Fibroblast of mammary gland (primary cell): ENCODE measurements at regions not wholly inside any gene's neighbourhood (a gene's known extent, or its start where the extent isn't known, plus 50 kb on each side); places are given as distances from the start of the nearest gene placed in this dataset.
"Not testable (repeated sequence)": the region's sequence is repeated elsewhere in the genome, so short reads cannot be mapped to it uniquely, and the experiment has no call there.

ENCODE experiments used
- DNase-seq: peaks from one replicate; pipeline ENCODE4 v3.0.0-alpha.2; 2010; ENCODE audit warnings: low read depth
- H3K4me3 ChIP-seq: 2 replicates; pipeline ENCODE4 v1.5.1; 2011; ENCODE audit warnings: low read depth, mild to moderate bottlenecking, low read length, moderate library complexity; ENCODE audit not compliant: control insufficient read depth
- TF ChIP-seq, protein P1 (sequence below): conservative IDR thresholded peaks from 2 replicates; pipeline ENCODE4 v1.5.1; 2011; ENCODE audit warnings: low read depth, low read length, inconsistent platforms; ENCODE audit not compliant: control insufficient read depth, insufficient read depth

DNA sequence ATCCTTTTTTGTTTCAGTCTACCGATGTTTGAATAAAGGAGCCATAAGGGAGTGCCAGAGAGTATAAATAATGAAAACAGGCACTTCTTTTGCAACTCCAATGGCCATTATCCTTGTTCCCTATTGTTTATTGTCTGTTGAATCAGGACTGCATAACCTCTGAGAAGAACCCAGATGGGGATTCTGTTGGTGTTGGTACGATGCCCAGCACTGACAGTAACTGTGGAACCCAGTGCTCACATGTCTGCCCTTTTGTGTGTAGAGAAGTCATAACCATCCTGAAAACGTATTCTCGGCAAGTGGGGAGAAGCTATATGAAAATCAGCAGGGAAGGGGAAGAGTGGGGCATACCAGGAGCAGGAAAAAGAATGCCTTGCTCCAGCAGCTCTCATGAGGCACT, 195.1 kb upstream of the EDNRA start:
- TF ChIP-seq, protein P1, sequence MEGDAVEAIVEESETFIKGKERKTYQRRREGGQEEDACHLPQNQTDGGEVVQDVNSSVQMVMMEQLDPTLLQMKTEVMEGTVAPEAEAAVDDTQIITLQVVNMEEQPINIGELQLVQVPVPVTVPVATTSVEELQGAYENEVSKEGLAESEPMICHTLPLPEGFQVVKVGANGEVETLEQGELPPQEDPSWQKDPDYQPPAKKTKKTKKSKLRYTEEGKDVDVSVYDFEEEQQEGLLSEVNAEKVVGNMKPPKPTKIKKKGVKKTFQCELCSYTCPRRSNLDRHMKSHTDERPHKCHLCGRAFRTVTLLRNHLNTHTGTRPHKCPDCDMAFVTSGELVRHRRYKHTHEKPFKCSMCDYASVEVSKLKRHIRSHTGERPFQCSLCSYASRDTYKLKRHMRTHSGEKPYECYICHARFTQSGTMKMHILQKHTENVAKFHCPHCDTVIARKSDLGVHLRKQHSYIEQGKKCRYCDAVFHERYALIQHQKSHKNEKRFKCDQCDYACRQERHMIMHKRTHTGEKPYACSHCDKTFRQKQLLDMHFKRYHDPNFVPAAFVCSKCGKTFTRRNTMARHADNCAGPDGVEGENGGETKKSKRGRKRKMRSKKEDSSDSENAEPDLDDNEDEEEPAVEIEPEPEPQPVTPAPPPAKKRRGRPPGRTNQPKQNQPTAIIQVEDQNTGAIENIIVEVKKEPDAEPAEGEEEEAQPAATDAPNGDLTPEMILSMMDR: no peak
- peak; percentile 39 for DNase-seq
- no peak overlapping the region for H3K4me3 ChIP-seq

DNA sequence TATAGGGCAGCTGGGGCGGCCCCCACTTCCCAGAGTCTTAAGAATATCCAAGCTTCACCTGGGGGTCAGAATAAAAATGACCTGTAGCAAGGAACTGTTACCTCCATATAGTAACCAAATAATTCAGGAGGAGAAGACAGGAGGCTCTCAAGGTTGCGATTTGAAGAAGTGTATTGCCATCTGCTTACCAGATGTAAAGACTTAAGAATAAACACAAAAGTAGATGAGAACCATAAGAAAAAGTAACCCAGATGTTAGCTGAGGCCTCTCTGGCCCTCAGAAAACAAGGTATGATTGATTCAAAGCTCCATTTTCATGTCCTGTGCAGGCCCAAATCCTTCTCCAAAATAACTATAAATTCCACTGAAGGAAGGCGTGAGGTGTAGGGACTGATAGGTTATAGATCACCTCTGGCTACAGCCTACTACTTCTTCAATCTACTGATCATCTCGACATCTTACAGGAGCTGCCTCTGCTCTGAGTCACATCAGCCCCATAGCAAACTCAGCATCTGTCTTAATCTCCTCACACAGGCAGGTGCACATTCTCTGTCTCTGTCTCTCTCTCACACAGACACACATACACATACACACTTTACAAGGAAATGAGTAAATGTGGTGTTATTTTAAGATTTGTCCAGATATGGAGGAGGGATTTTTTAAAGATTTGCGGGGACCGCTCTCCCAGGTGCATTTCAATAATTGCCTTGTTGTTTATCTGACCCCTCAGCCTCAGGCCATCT, 193.9 kb upstream of the EDNRA start:
- DNase-seq: no peak
- no peak overlapping the region for H3K4me3 ChIP-seq
- TF ChIP-seq, protein P1: no peak

DNA sequence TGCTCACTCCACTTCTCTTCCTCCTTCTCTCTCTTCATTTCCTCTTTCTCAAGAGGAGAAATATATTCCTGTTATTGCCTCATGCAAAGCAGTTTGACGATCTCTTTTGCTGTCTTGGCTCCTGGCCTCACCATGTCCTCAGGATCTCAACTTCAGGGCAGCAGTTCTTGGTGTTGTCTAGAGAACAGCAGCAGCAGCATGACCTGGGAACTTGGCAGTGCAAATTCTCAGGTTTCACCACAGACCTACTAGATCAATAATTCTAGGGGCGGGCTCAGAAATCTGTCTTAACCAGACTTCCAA, 193.4 kb upstream of the EDNRA start:
- TF ChIP-seq, protein P1: no peak
- DNase-seq: no peak
- no peak overlapping the region for H3K4me3 ChIP-seq

DNA sequence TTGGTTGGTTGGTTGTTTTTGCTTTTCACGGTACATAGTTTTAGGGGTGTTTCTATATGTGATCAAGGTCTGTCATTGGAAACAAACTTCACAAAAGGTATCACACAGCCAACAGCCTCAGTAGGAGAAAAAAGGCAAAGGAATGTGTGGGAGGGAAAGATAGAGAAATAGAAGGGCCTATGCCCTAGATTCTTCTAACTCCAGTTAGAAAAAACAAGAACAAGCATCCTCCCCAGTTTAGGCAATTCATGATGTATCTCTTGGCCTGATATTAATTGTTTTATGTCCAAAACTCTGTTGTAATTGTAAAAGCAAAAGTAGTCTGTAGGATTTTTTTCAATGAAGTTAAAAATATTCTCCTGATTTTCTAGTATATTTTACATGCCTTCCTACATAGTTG, 192.4 kb upstream of the EDNRA start:
- H3K4me3 ChIP-seq: no peak overlapping the region
- no peak for DNase-seq
- TF ChIP-seq, protein P1: no peak

DNA sequence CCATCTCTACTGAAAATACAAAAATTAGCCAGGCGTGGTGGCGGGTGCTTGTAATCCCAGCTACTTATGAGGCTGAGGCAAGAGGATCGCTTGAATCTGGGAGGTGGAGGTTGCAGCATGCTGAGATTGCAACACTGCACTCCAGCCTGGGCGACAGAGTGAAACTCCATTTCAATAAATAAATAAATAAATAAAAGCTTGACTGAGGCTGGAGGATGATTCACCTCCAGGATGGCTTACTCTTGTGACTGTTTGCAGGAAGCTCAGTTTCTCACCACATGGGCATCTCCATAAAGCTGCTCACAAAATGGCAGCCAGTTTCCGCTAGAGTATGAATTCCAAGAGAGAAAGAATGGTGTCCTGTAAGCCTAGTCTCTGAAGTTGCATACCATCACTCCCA, 191.7 kb upstream of the EDNRA start:
- peak; percentile 16 for DNase-seq
- no peak overlapping the region for H3K4me3 ChIP-seq
- TF ChIP-seq, protein P1: no peak

DNA sequence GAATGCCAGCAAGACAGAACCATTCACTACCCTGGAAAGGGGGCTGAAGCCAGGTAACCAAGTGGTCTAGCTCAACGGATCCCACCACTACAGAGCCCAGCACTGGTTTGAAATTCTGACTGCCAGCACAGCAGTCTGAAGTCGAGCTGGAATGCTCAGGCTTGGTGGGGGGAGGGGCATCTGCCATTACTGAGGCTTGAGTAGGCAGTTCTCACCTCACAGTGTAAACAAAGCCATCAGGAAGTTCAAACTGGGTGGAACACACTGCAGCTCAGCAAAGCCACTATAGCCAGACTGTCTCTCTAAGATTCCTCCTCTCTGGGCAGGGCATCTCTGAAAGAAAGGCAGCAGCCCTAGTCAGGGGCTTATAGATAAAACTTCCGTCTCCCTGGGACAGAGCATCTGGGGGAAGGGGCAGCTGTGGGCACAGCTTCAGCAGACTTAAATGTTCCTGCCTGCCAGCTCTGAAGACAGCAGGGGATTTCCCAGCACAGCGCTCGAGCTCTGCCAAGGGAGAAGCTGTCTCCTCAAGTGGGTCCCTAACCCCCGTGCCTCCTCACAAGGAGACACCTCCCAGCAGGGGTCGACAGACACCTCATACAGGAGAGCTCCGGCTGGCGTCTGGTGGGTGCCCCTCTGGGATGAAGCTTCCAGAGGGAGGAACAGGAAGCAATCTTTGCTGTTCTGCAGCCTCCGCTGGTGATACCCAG, 188.1 kb upstream of the EDNRA start:
- DNase-seq, H3K4me3 ChIP-seq: not testable (repeated sequence)

DNA sequence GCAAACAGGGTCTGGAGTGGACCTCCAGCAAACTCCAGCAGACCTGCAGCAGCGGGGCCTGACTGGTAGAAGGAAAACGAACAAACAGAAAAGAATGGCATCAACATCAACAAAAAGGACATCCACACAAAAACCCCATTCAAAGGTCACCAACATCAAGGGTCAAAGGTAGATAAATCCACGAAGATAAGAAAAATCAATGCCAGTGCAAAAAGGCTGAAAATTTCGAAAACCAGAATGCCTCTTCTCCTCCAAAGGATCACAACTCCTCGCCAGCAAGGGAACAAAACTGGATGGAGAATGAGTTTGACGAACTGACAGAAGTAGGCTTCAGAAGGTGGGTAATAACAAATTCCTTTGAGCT, 187.6 kb upstream of the EDNRA start:
- not testable (repeated sequence) for H3K4me3 ChIP-seq, DNase-seq

DNA sequence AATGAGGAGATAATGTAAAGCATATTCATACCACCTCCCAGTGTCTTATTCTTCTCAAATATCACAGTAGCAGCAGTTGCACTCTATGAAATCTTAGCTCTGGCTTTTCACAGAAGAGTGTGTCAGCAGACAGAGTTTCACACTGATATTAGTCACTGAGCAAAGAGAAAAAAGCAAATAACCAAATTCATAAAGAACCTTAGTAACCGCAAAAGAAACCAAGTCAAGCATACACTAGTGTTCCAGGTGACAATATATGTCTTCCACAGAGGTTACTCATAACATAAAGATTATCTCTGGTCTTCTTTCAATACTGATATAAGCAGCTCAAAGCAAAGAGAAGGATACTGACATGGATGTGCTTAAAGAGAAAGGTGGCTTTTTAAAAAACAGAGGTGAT, 181.7 kb upstream of the EDNRA start:
- TF ChIP-seq, protein P1: no peak
- no peak for DNase-seq
- no peak overlapping the region for H3K4me3 ChIP-seq
